Lung microvascular endothelial cell (primary cell): ENCODE measurements at regions not wholly inside any gene's neighbourhood (a gene's known extent, or its start where the extent isn't known, plus 50 kb on each side); places are given as distances from the start of the nearest gene placed in this dataset.

Source experiments
- DNase-seq, 2 donors: peaks; one replicate each; pipeline versions ENCODE4 v3.0.0 to v3.0.0-alpha.2; 2010; ENCODE audit warnings: low read depth in 2 of 2

DNA sequence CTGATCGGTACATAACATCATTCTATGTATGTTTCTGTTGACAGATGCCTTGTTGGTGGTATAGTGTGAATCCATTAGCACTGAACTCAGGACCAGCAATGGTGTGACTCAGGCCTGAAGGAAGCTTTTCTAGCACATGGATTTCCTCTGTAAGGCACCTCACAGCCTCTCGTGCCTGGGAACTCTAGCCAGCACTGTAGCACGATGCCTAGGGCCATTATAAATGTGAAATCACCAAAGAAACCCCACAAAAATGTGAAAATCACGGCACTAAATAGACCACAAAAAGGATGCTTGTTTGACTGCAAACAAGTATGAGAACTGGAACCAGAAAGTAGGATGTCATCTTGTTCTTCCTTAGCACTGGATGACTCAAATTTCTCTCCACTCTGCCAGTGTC lies 63.7 kb upstream of the NKX2-2 start:
- no peak for DNase-seq

DNA sequence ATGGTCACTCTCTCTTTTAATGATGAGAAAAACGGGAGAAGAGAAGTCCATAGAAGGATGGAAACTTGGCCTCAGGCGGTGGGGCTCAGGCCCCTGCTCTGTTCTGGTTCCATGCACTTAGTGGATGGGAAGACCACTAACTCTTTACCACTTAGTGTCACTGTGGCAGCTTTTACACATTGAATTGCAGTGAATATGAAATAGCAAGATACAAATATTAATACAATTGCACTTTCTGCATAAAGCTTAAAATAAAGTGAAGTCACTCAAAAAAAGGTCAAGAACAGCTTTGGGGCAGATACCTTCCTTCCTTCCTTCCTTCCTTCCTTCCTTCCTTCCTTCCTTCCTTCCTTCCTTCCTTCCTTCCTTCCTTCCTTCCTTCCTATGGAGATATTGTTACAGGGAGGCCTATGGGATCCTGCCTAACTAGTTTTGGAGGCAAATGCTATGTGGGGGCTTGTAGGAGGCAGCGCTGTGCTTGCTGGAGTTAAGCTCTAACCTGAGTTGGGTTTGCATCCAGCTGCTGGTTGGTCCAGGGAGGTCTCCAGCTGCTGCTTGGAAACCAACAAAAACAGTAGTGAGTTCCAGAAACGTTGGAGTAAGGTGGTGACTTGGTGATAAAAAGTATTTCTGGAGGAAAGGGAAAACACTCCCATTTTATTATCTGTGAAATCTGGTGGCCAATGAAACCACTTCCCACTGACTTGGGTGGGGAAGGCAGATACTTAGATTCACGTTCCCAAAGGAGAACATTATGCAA lies 62.3 kb upstream of the NKX2-2 start:
- no peak for DNase-seq

DNA sequence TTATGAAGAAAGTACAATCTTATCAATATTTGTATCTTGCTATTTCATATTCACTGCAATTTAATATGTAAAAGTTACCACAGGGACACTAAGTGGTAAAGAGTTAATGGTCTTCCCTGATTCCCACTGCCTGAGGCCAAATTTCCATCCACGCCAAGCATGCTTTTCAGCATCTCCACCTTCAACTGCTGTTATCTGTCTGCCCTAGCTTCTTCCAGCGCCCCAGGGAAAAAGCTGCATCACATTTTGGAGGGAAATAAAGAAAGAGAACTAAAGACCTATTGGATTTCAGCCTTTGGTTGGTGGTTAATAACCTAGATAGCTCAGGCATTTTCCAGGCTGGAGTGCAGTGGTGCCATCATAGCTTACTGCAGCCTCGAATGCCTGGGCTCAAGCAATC lies 61.3 kb upstream of the NKX2-2 start:
- DNase-seq = no peak

DNA sequence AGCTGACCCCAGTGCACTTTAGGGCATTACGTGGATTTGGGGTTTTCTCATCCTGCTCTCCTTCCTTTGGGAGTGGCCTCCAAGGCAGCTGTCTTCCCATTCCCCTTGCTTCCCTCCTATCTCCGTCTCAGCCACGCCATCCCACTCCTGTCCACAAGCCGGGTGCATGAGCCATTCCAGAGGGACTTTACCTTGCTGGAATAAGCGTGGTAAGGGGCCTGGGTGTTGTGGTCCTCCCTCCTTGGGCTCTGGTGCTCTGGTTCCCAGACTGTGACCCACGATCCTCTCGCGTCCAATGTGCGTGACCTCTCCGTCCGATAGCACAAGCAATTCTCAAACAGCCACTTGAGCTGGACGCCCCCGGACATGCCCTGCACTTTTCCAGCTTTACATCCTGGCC lies 60.6 kb upstream of the NKX2-2 start:
- DNase-seq = no peak

DNA sequence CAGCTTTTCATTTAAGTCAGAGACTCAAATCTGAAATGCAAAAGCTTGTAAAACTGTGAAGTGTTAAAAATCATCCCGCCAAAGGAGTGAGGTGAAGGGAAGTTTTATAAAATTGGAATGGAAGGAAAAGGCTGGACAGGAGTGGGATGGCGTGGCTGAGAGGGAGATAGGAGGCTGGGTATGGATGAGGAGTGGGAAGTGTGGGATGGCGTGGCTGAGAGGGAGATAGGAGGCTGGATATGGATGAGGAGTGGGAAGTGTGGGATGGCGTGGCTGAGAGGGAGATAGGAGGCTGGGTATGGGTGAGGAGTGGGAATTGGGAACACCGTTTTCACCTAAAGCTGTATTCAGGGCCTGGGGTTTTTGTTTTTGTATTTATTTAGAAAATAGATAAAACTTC lies 59.4 kb upstream of the NKX2-2 start:
- DNase-seq = no peak

DNA sequence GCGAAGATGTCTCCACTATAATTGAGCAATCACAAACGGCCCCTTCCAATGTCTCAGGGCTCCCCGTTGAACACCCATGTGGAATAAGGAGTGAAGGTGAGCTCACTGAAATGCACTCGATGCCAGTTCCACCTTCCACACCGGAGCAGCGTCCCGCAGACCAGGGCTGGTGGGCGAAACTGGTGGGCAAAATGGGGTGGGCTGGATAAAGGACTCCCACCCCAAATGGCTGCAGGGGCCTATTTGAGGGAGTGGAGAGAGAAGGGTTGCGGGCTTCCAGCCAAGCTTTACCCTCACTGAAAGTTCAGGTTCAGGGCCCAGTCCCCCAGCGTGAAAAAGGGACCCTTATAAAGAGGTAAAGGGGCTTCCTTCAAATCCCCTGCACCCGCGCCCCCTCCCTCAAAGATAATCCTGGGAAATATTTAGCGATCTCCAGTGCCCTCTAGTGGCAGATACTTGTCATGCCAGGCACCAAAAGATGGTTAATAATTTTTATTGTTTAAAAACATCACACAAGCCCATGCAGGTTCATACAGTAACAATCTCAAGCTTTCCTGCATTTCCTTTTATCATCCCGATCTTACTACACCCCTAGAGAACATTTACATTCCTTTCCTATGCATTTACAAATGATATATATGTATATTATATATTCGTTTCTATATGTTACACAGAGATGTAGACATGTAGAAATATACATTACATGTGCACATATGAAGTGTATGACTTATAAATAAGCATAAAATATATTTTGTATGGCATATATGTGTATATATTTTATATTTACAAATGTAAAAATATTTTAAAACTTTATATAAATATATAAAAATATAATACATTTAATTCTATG lies 58.2 kb upstream of the NKX2-2 start:
- peak; percentile 11 to 25 for DNase-seq

DNA sequence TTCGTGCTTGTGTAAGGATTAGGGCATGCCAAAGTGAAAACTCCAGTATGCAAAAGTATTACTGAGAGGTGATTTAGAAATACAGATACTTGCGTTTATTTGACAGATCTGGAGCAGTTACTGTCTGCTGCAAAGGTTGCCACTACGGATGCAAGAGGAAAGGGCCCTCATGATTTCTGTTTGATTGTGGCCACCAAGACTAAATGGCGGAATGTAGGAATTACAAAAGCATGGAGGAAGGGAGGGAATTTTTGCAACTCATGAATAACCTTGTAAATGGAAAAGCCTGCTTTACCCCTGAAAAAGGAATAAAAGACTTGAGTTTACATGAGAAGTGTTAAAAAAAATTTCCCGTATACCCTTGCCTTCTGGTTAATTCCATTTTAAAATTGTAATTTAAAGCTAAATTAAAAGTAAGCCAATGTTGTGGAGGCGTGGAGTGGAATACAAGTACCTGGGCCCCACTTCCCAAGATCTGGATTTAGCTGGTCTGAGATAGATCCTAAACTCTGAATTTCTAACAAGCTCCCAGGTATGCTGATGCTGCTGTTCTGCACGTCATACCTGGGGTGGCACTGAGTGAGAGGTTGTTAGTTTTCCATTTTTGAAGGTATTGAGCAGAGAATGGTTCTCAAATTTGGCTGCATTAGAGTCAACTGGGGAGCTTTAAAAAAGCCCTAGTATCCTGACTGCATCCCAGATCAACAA lies 56.6 kb upstream of the NKX2-2 start:
- no peak for DNase-seq

DNA sequence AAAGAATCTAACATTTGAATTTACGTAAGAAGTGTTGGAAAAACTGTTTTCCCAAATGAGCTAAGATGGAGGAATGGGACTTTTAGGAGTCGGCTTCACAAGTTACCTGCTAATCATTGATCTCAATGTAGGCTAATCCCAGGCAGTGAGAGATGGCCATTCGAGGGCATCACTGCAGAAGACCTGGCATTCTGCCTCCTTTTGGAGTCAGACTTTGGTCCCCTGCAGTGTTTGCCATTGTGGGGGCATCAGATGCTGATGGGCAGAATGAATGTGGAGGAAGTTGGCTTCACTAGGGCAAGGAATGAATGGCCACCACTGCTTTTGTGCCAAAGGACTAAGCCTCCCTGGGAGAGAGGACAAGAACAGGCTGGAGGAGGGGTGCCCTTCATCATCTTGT lies 55.7 kb upstream of the NKX2-2 start:
- DNase-seq = no peak

DNA sequence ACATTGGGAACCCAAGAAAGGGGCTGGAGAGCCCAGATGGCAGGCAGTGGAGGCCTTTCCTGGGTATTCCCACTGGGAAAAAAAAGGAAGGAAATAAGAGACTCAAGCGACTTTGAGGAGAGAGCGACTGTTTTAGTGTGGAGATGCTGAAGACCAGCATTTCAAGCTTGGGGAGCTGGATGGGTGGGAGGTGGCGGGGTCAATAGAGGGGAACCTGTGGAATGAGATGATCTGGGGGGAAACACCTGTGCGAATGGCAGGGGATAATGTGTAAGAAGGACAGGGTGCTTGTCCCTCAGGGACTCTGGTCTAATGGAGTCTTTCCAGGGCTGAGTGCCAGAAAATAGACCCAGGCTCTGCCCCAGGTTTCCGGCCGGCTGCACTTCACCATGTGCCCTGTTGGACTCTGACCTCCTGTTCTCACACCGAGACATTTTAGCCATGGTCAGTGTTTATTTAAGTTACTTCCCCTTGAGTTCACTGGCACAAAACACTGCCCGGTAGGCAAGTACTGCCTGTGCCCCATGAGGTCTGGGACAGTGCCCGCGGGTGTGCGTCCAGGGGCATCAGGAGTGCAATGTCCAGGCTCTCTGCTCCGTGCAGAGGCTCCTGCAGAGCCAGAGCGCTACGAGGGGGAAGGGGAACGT lies 50.4 kb upstream of the NKX2-2 start:
- DNase-seq = no peak
